ENCODE measurements at regions not wholly inside any gene's neighbourhood (a gene's known extent, or its start where the extent isn't known, plus 50 kb on each side); places are given as distances from the start of the nearest gene placed in this dataset.
A peak's percentile ranks its signal among the peaks of the same experiment; 100 is the strongest.

DNA sequence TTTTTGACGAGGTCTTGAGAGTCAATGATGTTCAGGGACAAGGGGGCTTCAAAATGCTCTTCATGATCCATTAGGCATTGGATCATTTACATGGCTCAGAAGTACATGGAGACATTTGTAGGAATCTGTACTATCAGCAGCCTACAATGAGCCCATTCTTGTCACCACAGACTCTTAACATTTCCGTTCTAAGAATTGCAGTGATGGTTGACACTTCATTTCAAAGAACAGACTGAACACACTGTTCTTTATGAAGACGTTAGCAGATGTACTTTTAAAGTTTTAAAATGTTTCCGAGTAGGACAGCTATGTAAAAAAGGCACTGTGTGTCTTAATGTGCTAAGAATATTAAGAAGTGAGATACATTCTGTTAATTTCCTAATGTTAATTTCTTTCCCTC lies 97.3 kb upstream of the GOT2 start (continued):
- TF ChIP-seq, protein P1, sequence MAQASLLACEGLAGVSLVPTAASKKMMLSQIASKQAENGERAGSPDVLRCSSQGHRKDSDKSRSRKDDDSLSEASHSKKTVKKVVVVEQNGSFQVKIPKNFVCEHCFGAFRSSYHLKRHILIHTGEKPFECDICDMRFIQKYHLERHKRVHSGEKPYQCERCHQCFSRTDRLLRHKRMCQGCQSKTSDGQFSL (CRISPR knock-in tag; IDR thresholded peaks at IDR 0.05) = no peak
- TF ChIP-seq, protein P1 (tag; IDR thresholded peaks at IDR 0.05) = no peak

DNA sequence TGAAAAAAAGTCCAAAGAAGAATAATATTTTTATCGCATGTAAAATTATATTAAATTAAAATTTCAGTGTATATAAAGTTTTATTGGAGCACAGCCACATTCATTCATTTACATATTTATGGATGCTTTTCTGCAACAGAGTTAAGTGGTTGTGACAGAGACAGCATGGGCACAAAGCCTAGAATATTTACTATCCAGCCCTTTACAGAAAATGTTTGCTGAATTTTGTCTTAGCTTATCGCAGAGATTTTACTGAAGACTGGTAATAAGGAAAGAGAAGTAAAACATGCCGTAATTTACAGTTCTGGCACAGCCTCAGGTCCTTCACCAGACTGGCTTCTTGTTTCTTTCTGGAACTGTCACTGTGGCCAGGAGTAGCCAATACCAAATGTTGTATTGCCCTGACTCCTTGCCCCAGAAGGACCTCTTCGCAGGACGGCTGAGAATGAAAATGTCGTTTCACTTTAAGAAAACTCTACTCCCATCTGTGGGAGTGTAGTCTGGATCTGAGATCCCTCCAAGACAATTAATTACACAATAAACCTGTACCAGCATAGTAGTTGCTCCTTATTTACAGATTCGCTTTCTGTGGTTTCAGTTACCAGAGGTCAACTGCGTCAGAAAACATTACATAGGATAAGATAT lies 94.9 kb upstream of the GOT2 start:
- no peaks in the 10 kb centered on the region for H3K79me2 ChIP-seq (ENCODE audit: control insufficient read depth, insufficient read depth, low read length)
- no peaks in the 10 kb centered on the region for H4K20me1 ChIP-seq (replicated peaks; ENCODE audit: control insufficient read depth, insufficient read depth, low read length)
- FAIRE-seq (no peak), DNase-seq (ENCODE audit: extremely low read depth in 1 of 4, low spot score in 3 of 4) (no peak), ATAC-seq (peak; percentile 42; the same call in 2 of the 3 replicates)
- no peaks in the 10 kb centered on the region for H3K9me3 ChIP-seq (replicated peaks; ENCODE audit: control insufficient read depth, insufficient read depth, low read depth, low read length)
- in situ Hi-C loops (cut with MboI) (no loop called here), intact Hi-C loops (cut with micrococcal nuclease) (no loop called here)
- H3K4me1 ChIP-seq (replicated peaks in 1 of 2; ENCODE audit: control insufficient read depth in 2 of 2, insufficient read depth in 2 of 2, low read length in 2 of 2) = no peaks in the 10 kb centered on the region
- no peaks in the 10 kb centered on the region for H3K9me1 ChIP-seq (ENCODE audit: control insufficient read depth, insufficient read depth, low read length)
- no peak overlapping the region for H3K4me3 ChIP-seq
- WGBS (ENCODE audit: insufficient coverage, low coverage, missing lambda C conversion rate) = 16% methylated on average over 8 of the region's 8 CpGs
- peak; percentile 40; the same call in 1 of the 2 replicates for TF ChIP-seq CEBPB (tag; IDR thresholded peaks at IDR 0.05)
- TF ChIP-seq, protein P2, sequence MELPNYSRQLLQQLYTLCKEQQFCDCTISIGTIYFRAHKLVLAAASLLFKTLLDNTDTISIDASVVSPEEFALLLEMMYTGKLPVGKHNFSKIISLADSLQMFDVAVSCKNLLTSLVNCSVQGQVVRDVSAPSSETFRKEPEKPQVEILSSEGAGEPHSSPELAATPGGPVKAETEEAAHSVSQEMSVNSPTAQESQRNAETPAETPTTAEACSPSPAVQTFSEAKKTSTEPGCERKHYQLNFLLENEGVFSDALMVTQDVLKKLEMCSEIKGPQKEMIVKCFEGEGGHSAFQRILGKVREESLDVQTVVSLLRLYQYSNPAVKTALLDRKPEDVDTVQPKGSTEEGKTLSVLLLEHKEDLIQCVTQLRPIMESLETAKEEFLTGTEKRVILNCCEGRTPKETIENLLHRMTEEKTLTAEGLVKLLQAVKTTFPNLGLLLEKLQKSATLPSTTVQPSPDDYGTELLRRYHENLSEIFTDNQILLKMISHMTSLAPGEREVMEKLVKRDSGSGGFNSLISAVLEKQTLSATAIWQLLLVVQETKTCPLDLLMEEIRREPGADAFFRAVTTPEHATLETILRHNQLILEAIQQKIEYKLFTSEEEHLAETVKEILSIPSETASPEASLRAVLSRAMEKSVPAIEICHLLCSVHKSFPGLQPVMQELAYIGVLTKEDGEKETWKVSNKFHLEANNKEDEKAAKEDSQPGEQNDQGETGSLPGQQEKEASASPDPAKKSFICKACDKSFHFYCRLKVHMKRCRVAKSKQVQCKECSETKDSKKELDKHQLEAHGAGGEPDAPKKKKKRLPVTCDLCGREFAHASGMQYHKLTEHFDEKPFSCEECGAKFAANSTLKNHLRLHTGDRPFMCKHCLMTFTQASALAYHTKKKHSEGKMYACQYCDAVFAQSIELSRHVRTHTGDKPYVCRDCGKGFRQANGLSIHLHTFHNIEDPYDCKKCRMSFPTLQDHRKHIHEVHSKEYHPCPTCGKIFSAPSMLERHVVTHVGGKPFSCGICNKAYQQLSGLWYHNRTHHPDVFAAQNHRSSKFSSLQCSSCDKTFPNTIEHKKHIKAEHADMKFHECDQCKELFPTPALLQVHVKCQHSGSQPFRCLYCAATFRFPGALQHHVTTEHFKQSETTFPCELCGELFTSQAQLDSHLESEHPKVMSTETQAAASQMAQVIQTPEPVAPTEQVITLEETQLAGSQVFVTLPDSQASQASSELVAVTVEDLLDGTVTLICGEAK (IDR thresholded peaks at IDR 0.05) = no peak
- TF ChIP-seq, protein P2 (CRISPR knock-in tag; IDR thresholded peaks at IDR 0.05) = no peak
- no peaks in the 10 kb centered on the region; a peak in 1 of 5 replicates for H3K27me3 ChIP-seq (ENCODE audit: control insufficient read depth in 2 of 2, insufficient read depth in 2 of 2, low read length in 2 of 2)
- no TSS peak for BruUV-seq (replicated peaks)
- H3K36me3 ChIP-seq (ENCODE audit: control insufficient read depth, insufficient read depth, low read length) = no peaks in the 10 kb centered on the region
- H2AFZ ChIP-seq (ENCODE audit: low read depth, low read length) = 0 out of 2 replicates have a peak overlapping the region, but pooled peaks have one; percentile 19
- ChIA-PET CTCF (ENCODE audit: low intra/inter-chr PET ratio) (no interaction called here), POLR2A (no interaction called here)
- H3K9ac ChIP-seq (ENCODE audit: insufficient read depth in 1 of 2, low read depth in 2 of 2, low read length in 2 of 2) = no peak overlapping the region
- no peak overlapping the region for H3K27ac ChIP-seq (ENCODE audit: extremely low read depth, low read depth, low read length)
- H3K4me2 ChIP-seq (ENCODE audit: insufficient read depth, low read length) = no peak overlapping the region
